PC-3 (cell line): ENCODE measurements at regions not wholly inside any gene's neighbourhood (a gene's known extent, or its start where the extent isn't known, plus 50 kb on each side); places are given as distances from the start of the nearest gene placed in this dataset.

Experiments
- ATAC-seq: fragments of 200-7000 bp; cut with Tn5 transposase; 2 replicates; pipeline ENCODE4 v1.9.1; 2020; ENCODE audit warnings: mild to moderate bottlenecking, moderate library complexity
- BruUV-seq: library from RNA; stranded (reverse); fragments of 400-500 nt; replicated peaks from 2 replicates; lab custom pipeline; 2021; lab: Mats Ljungman, UMichigan
- CTCF ChIA-PET: fragments of 300-600 bp; sonication (Branson Sonifier 250); formaldehyde crosslinking; loops from one replicate; lab custom pipeline; 2022; ENCODE audit warnings: antibody characterized with exemption; lab: Charles Lee
- POLR2A ChIA-PET: fragments of 300-600 bp; sonication (Branson Sonifier 250); formaldehyde crosslinking; loops from one replicate; lab custom pipeline; 2022; ENCODE audit warnings: antibody characterized with exemption; ENCODE audit not compliant: unreplicated experiment; lab: Charles Lee
- DNase-seq: peaks from one replicate; pipeline ENCODE4 v3.0.0-alpha.2; 2015
- H2AFZ ChIP-seq: fragments of 300-600 bp; sonication (generic); 2 replicates; pipeline ENCODE4 v1.6.0; 2016; ENCODE audit warnings: antibody characterized with exemption, low read length
- H3F3A ChIP-seq: fragments of 300-600 bp; sonication (generic); one replicate; pipeline ENCODE4 v1.6.0; 2017; ENCODE audit warnings: antibody characterized with exemption, low read length, control low read depth, mild to moderate bottlenecking; ENCODE audit not compliant: unreplicated experiment
- H3K27ac ChIP-seq: fragments of 300-600 bp; sonication (generic); 2 replicates; pipeline ENCODE4 v1.5.1; 2016; ENCODE audit warnings: mild to moderate bottlenecking, low read length
- H3K27me3 ChIP-seq: fragments of 300-600 bp; sonication (generic); 2 replicates; pipeline ENCODE4 v1.6.1; 2016; ENCODE audit warnings: low read length, mixed read lengths
- H3K36me3 ChIP-seq: fragments of 300-600 bp; sonication (generic); 2 replicates; pipeline ENCODE4 v1.6.1; 2016; ENCODE audit warnings: low read depth, mixed run types, low read length, mixed read lengths
- H3K4me1 ChIP-seq: fragments of 300-600 bp; sonication (generic); 2 replicates; pipeline ENCODE4 v1.5.1; 2016; ENCODE audit warnings: low read length; ENCODE audit not compliant: insufficient read depth
- H3K4me2 ChIP-seq: fragments of 300-600 bp; sonication (generic); 2 replicates; pipeline ENCODE4 v1.6.0; 2016; ENCODE audit warnings: low read length
- H3K4me3 ChIP-seq: fragments of 300-600 bp; sonication (generic); 2 replicates; pipeline ENCODE4 v1.5.1; 2016; ENCODE audit warnings: mild to moderate bottlenecking, low read length, mixed read lengths
- H3K79me2 ChIP-seq: fragments of 300-600 bp; sonication (generic); 2 replicates; pipeline ENCODE4 v1.6.1; 2017; ENCODE audit warnings: low read length, mixed read lengths
- H3K9ac ChIP-seq: fragments of 300-600 bp; sonication (generic); 2 replicates; pipeline ENCODE4 v1.6.0; 2016; ENCODE audit warnings: mild to moderate bottlenecking, low read length
- H3K9me2 ChIP-seq: fragments of 300-600 bp; sonication (generic); replicated peaks from 2 replicates; pipeline ENCODE4 v1.6.1; 2016; ENCODE audit warnings: mixed run types, low read length, mixed read lengths
- H3K9me3 ChIP-seq: fragments of 300-600 bp; sonication (generic); 2 replicates; pipeline ENCODE4 v1.6.1; 2016; ENCODE audit warnings: low read length, mixed read lengths
- H4K20me1 ChIP-seq: fragments of 300-600 bp; sonication (generic); 2 replicates; pipeline ENCODE4 v1.6.1; 2016; ENCODE audit warnings: low read length, mixed read lengths
- CTCF ChIP-seq: fragments of 300-600 bp; sonication (generic); conservative IDR thresholded peaks from 2 replicates; pipeline ENCODE4 v1.5.1; 2017; ENCODE audit warnings: antibody characterized with exemption, low read depth, mild to moderate bottlenecking, low read length
- EZH2 ChIP-seq: fragments of 300-600 bp; sonication (generic); IDR thresholded peaks from one replicate; pipeline ENCODE4 v1.6.1; 2017; ENCODE audit warnings: antibody characterized with exemption, mild to moderate bottlenecking, low read length; ENCODE audit not compliant: unreplicated experiment
- EZH2phosphoT487 ChIP-seq: fragments of 300-600 bp; sonication (generic); IDR thresholded peaks from 2 replicates; pipeline ENCODE4 v1.6.1; 2018; ENCODE audit warnings: mild to moderate bottlenecking, antibody characterized with exemption, low read length, borderline replicate concordance
- intact Hi-C: fragments of 100-400 bp; cut with micrococcal nuclease; formaldehyde crosslinking; loops from 2 replicates; pipeline ENCODE4 v1.9.0; 2023

- H3K27me3 ChIP-seq = no peaks in the 10 kb centered on the region
- H4K20me1 ChIP-seq = no peaks in the 10 kb centered on the region
- BruUV-seq = no TSS peak
- H3K79me2 ChIP-seq = no peaks in the 10 kb centered on the region
- no peaks in the 10 kb centered on the region for H3K36me3 ChIP-seq
- CTCF ChIA-PET = no interaction called here
- no peak overlapping the region for H3K9ac ChIP-seq
- H3K9me2 ChIP-seq = no peaks in the 10 kb centered on the region
- no peak for ATAC-seq
- H3K4me2 ChIP-seq = no peak overlapping the region
- POLR2A ChIA-PET = no interaction called here
- H3K27ac ChIP-seq = no peak overlapping the region
- no peak overlapping the region for H3K4me3 ChIP-seq
- intact Hi-C loops = no loop called here
- DNase-seq = no peak
- H2AFZ ChIP-seq = no peak overlapping the region
- H3K4me1 ChIP-seq = no peaks in the 10 kb centered on the region
- H3K9me3 ChIP-seq = no peaks in the 10 kb centered on the region
- no peaks in the 10 kb centered on the region for H3F3A ChIP-seq
- TF ChIP-seq EZH2phosphoT487 (no peak), CTCF (no peak), EZH2 (no peak)
These were observed 973.7 kb upstream of the AGA start for GRCh38 chr4:178415925-178416324.

- Histone ChIP-seq H3K9me2 (no peaks in the 10 kb centered on the region), H2AFZ (no peak overlapping the region), H3K36me3 (no peaks in the 10 kb centered on the region), H4K20me1 (no peaks in the 10 kb centered on the region), H3K79me2 (no peaks in the 10 kb centered on the region), H3K4me2 (no peak overlapping the region), H3K9me3 (no peaks in the 10 kb centered on the region), H3K4me3 (no peak overlapping the region), H3K9ac (no peak overlapping the region), H3K27ac (no peak overlapping the region), H3K27me3 (no peaks in the 10 kb centered on the region), H3K4me1 (no peaks in the 10 kb centered on the region), H3F3A (no peaks in the 10 kb centered on the region)
- ChIA-PET POLR2A (no interaction called here), CTCF (no interaction called here)
- intact Hi-C loops = no loop called here
- no TSS peak for BruUV-seq
- ATAC-seq (no peak), DNase-seq (no peak)
- TF ChIP-seq EZH2 = no peak
- TF ChIP-seq CTCF = no peak
- no peak for TF ChIP-seq EZH2phosphoT487
These were observed 981.1 kb upstream of the AGA start for GRCh38 chr4:178423366-178423765.

- Histone ChIP-seq H3K4me1 (no peaks in the 10 kb centered on the region), H3F3A (no peaks in the 10 kb centered on the region), H3K36me3 (no peaks in the 10 kb centered on the region), H4K20me1 (no peaks in the 10 kb centered on the region), H3K79me2 (no peaks in the 10 kb centered on the region), H3K9me3 (no peaks in the 10 kb centered on the region), H3K9ac (no peak overlapping the region), H3K9me2 (no peaks in the 10 kb centered on the region), H3K4me3 (no peak overlapping the region), H3K27me3 (no peaks in the 10 kb centered on the region), H3K27ac (no peak overlapping the region), H3K4me2 (no peak overlapping the region), H2AFZ (no peak overlapping the region)
- ChIA-PET CTCF (no interaction called here), POLR2A (no interaction called here)
- TF ChIP-seq EZH2 (no peak), EZH2phosphoT487 (no peak)
- no TSS peak for BruUV-seq
- no peak for DNase-seq
- intact Hi-C loops = no loop called here
- ATAC-seq = no peak
These were observed 984.6 kb upstream of the AGA start for GRCh38 chr4:178426871-178427270.
